22Rv1 (cell line): ENCODE measurements at regions not wholly inside any gene's neighbourhood (a gene's known extent, or its start where the extent isn't known, plus 50 kb on each side); places are given as distances from the start of the nearest gene placed in this dataset.

Source experiments
- H3K27ac ChIP-seq: fragments of 450-650 bp; 2 replicates; pipeline ENCODE4 v1.5.1; 2017
- ZFX ChIP-seq: fragments of 450-650 bp; IDR thresholded peaks from 2 replicates; pipeline ENCODE4 v1.6.1; 2017; ENCODE audit warnings: antibody characterized with exemption, borderline replicate concordance
- TF ChIP-seq, protein P1 (sequence below): fragments of 450-650 bp; IDR thresholded peaks from 2 replicates; pipeline ENCODE4 v1.5.1; 2017; ENCODE audit warnings: mild to moderate bottlenecking

DNA sequence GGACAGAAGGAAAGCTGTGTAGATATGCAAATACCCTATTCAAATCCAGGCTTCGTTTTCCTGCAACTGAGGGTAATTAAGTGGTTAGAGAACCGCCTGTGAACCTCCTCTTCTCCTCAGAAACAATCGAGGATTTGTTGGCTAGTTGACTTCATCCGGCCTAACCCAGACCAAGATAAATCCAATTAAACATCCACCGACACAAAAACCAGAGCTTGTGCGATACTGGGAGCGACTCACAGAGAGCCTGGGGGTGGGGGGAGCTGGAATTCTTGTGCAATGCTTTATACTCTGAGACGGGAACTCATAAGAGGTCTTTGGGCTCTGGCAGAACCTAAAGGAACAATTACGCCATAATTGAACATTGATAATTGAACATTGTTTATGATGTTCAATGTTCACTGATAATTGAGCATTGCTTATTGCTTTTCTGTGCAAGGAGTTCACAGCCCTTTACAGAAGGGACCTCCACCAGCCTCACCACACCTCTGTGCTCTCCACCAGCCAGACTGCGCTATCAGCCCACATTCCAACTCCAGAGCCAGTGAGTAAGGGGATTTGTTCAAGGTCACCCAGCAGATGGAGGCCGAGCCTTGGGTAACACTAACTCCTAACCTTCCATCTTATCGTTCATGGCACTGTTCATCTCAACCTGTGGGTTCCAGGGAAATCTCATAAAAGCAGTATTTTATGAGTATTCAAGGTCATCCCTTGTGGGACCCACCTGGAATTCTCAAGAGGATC, 429.6 kb upstream of the JARID2 start:
- TF ChIP-seq, protein P1, sequence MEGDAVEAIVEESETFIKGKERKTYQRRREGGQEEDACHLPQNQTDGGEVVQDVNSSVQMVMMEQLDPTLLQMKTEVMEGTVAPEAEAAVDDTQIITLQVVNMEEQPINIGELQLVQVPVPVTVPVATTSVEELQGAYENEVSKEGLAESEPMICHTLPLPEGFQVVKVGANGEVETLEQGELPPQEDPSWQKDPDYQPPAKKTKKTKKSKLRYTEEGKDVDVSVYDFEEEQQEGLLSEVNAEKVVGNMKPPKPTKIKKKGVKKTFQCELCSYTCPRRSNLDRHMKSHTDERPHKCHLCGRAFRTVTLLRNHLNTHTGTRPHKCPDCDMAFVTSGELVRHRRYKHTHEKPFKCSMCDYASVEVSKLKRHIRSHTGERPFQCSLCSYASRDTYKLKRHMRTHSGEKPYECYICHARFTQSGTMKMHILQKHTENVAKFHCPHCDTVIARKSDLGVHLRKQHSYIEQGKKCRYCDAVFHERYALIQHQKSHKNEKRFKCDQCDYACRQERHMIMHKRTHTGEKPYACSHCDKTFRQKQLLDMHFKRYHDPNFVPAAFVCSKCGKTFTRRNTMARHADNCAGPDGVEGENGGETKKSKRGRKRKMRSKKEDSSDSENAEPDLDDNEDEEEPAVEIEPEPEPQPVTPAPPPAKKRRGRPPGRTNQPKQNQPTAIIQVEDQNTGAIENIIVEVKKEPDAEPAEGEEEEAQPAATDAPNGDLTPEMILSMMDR = no peak
- TF ChIP-seq ZFX = no peak
- H3K27ac ChIP-seq = no peak overlapping the region

GRCh38 chr6:14817074-14817473, 428.8 kb upstream of the JARID2 start:
- no peak for TF ChIP-seq ZFX
- TF ChIP-seq, protein P1 = no peak
- no peak overlapping the region for H3K27ac ChIP-seq

- H3K27ac ChIP-seq = no peak overlapping the region
- no peak for TF ChIP-seq ZFX
- TF ChIP-seq, protein P1 = no peak
These were observed 427.4 kb upstream of the JARID2 start for GRCh38 chr6:14818422-14818884.

DNA sequence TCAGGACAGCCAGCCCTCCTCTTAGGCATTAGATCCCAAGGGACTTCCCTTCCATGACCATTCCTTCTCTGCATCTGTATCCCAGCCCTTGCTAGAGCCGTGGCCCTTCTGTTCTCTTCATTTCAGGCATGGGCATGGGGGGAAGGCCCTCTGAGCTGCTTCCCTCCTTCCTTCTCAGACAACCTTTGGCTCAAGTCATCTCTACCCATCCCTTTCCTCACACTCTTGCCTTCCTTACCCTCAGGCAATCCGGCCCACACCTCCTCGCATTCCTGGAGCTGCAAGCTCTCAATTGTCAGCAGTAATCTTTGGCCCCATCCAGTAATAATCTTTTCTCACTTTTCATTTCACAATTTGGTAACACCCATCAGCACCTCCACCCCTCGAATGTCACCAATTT, 426.9 kb upstream of the JARID2 start:
- no peak for TF ChIP-seq ZFX
- TF ChIP-seq, protein P1 = no peak
- no peak overlapping the region for H3K27ac ChIP-seq

- no peak overlapping the region for H3K27ac ChIP-seq
- TF ChIP-seq, protein P1 = no peak
- TF ChIP-seq ZFX = no peak
These were observed 425.9 kb upstream of the JARID2 start for GRCh38 chr6:14819840-14820420.

DNA sequence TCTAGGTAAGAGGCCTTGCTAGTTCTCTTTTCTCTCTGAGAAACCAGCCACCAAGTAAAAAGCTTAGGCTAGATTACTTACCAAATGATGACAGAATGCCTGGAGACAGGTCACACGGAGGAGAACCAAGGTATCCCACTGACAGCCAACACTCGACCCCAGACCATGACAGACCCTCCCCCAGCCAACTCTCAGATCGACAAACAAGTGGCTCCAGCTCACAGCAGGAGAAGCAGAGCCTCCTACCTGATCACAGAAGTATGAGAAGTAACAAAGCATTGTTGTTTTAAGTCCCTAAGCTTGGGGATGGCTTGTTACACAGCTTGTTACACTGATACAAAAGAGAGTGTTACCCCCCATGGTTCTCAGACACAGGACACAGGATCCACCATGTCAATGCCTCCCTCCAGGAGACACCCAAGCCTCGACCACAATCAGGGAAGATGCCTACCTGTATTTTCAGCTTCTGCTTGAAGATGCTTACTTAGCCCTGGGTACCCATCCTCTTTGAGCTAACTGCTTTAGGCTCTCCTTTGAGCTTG, 423.8 kb upstream of the JARID2 start:
- TF ChIP-seq, protein P1 = no peak
- no peak for TF ChIP-seq ZFX
- H3K27ac ChIP-seq = no peak overlapping the region

DNA sequence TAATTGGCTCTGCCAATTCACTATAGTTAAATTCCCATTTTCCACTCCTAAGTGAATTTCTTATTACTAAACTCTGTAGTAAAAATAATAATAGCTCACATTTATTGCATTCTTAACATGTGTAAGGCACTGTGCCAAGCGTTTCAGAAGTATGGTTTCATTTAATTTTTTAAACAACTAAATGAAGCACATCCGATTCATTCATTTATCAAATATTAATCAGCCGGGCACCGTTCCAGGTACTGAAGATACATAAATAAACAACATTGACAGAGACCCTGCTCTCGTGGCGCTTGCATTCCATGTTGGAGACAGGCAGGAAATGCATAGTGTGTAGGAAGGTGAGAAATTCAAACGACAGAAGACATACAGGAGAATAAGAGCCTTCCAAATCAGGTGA, 423.2 kb upstream of the JARID2 start:
- TF ChIP-seq ZFX = no peak
- TF ChIP-seq, protein P1 = no peak
- H3K27ac ChIP-seq = no peak overlapping the region
